A673 (cell line): ENCODE measurements at regions not wholly inside any gene's neighbourhood (a gene's known extent, or its start where the extent isn't known, plus 50 kb on each side); places are given as distances from the start of the nearest gene placed in this dataset.

ENCODE experiments used
- EZH2 ChIP-seq: fragments of 200-600 bp; sonication (generic); IDR thresholded peaks from 2 replicates; pipeline ENCODE4 v1.6.1; 2017; ENCODE audit warnings: borderline replicate concordance, low read depth, mild to moderate bottlenecking, mixed read lengths, antibody characterized with exemption, low read length; ENCODE audit not compliant: poor library complexity, severe bottlenecking
- TF ChIP-seq, protein P1 (sequence below): fragments of 300-800, 200-600 bp; sonication (generic); conservative IDR thresholded peaks from 2 replicates; pipeline ENCODE4 v1.5.1; 2017; ENCODE audit warnings: low read depth, mild to moderate bottlenecking, antibody characterized with exemption, low read length, moderate library complexity, mixed read lengths

DNA sequence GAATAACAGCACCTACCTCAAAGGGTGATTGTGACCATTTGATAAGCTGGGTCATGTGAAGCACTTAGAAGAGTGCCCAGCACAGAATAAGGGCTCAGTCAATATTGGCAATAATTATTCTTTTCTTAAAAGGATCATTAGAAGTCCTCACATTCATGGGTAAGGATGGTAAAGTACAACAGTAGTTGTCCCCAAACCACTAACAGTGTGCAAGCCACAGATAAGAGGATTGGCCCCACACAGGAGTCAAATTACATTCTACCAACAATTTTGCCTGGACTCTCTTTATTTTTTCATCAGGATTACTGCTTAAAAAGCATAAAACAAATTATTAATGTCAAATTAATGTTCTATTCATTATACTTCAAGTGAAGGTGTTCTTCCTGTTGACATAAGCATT, 271.5 kb upstream of the PDGFD start:
- TF ChIP-seq, protein P1, sequence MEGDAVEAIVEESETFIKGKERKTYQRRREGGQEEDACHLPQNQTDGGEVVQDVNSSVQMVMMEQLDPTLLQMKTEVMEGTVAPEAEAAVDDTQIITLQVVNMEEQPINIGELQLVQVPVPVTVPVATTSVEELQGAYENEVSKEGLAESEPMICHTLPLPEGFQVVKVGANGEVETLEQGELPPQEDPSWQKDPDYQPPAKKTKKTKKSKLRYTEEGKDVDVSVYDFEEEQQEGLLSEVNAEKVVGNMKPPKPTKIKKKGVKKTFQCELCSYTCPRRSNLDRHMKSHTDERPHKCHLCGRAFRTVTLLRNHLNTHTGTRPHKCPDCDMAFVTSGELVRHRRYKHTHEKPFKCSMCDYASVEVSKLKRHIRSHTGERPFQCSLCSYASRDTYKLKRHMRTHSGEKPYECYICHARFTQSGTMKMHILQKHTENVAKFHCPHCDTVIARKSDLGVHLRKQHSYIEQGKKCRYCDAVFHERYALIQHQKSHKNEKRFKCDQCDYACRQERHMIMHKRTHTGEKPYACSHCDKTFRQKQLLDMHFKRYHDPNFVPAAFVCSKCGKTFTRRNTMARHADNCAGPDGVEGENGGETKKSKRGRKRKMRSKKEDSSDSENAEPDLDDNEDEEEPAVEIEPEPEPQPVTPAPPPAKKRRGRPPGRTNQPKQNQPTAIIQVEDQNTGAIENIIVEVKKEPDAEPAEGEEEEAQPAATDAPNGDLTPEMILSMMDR = no peak
- TF ChIP-seq EZH2 = no peak
